Calu3 (cell line): ENCODE measurements at regions not wholly inside any gene's neighbourhood (a gene's known extent, or its start where the extent isn't known, plus 50 kb on each side); places are given as distances from the start of the nearest gene placed in this dataset.

ENCODE experiments used
- BruUV-seq: library from RNA; stranded (reverse); fragments of 400-500 nt; replicated peaks from 2 replicates; lab custom pipeline; 2021; lab: Mats Ljungman, UMichigan
- CTCF ChIA-PET: fragments of 300-600 bp; sonication (Branson Sonifier 250); formaldehyde crosslinking; loops from one replicate; lab custom pipeline; 2022; ENCODE audit warnings: antibody characterized with exemption; lab: Charles Lee
- DNase-seq: peaks from one replicate; pipeline ENCODE4 v3.0.0; 2022
- H3K27ac Mint-ChIP-seq: one replicate; pipeline ENCODE4 v1.8.0; 2022; ENCODE audit warnings: mixed read lengths; ENCODE audit not compliant: unreplicated experiment
- H3K27me3 Mint-ChIP-seq: one replicate; pipeline ENCODE4 v1.8.0; 2022; ENCODE audit warnings: mixed read lengths; ENCODE audit not compliant: unreplicated experiment
- H3K36me3 Mint-ChIP-seq: one replicate; pipeline ENCODE4 v1.8.0; 2022; ENCODE audit warnings: mild to moderate bottlenecking, moderate library complexity, mixed read lengths; ENCODE audit not compliant: insufficient read depth, unreplicated experiment
- H3K4me1 Mint-ChIP-seq: one replicate; pipeline ENCODE4 v1.8.0; 2022; ENCODE audit warnings: mild to moderate bottlenecking, low read depth, mixed read lengths; ENCODE audit not compliant: unreplicated experiment
- H3K4me3 Mint-ChIP-seq: one replicate; pipeline ENCODE4 v1.8.0; 2022; ENCODE audit warnings: mild to moderate bottlenecking, low read depth, moderate library complexity, mixed read lengths; ENCODE audit not compliant: unreplicated experiment
- H3K9me3 Mint-ChIP-seq: one replicate; pipeline ENCODE4 v1.8.0; 2022; ENCODE audit warnings: low read depth, mixed read lengths; ENCODE audit not compliant: unreplicated experiment
- intact Hi-C: fragments of 100-400 bp; cut with micrococcal nuclease; formaldehyde crosslinking; loops from one replicate; pipeline ENCODE4 v1.10.0; 2022; ENCODE audit not compliant: unreplicated experiment
- TF ChIP-seq, protein P1 (sequence below): fragments of 200-600 bp; IDR thresholded peaks from one replicate; pipeline ENCODE4 v1.8.0; 2022; ENCODE audit warnings: antibody characterized with exemption; ENCODE audit not compliant: unreplicated experiment

DNA sequence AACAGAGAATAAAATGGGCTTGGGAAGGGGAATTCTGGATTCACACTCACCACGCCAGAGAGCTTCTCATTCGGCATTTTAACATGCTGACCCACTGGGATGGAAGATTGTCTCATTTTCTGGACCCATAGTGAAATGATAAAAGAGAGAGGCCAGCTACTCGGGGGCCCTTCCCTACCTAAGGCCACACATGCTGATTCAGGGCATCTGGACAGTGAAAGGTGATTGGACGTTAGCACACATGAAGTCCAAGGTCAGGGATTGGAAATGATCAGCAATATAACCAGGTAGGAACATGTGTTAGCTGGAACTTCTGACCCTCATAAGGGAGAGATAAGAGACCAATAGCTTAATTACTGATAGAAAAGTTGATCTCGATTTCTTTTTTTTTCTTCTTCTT is 183.7 kb downstream of the NUFIP1 start:
- Mint-ChIP-seq H3K9me3 (no peaks in the 10 kb centered on the region), H3K27me3 (no peaks in the 10 kb centered on the region), H3K27ac (no peak overlapping the region), H3K36me3 (no peaks in the 10 kb centered on the region), H3K4me3 (no peak overlapping the region), H3K4me1 (peaks cover 21% of the 10 kb centered on the region)
- no peak for DNase-seq
- TF ChIP-seq, protein P1, sequence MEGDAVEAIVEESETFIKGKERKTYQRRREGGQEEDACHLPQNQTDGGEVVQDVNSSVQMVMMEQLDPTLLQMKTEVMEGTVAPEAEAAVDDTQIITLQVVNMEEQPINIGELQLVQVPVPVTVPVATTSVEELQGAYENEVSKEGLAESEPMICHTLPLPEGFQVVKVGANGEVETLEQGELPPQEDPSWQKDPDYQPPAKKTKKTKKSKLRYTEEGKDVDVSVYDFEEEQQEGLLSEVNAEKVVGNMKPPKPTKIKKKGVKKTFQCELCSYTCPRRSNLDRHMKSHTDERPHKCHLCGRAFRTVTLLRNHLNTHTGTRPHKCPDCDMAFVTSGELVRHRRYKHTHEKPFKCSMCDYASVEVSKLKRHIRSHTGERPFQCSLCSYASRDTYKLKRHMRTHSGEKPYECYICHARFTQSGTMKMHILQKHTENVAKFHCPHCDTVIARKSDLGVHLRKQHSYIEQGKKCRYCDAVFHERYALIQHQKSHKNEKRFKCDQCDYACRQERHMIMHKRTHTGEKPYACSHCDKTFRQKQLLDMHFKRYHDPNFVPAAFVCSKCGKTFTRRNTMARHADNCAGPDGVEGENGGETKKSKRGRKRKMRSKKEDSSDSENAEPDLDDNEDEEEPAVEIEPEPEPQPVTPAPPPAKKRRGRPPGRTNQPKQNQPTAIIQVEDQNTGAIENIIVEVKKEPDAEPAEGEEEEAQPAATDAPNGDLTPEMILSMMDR: no peak
- no TSS peak for BruUV-seq
- intact Hi-C loops: no loop called here
- CTCF ChIA-PET: interaction anchor here (0.9 kb wide), 1 partner anchor 10 kb away, joined by 3 read pairs; no protein-coding TSS in a partner anchor

GRCh38 chr13:44803390-44803789 is 185.9 kb downstream of the NUFIP1 start:
- Mint-ChIP-seq H3K9me3 (no peaks in the 10 kb centered on the region), H3K36me3 (no peaks in the 10 kb centered on the region), H3K27ac (no peak overlapping the region), H3K27me3 (no peaks in the 10 kb centered on the region), H3K4me1 (peaks cover 13% of the 10 kb centered on the region), H3K4me3 (no peak overlapping the region)
- TF ChIP-seq, protein P1: no peak
- DNase-seq: no peak
- BruUV-seq: no TSS peak
- CTCF ChIA-PET: interaction anchor here (0.7 kb wide), 1 partner anchor 816 kb away, joined by 4 read pairs; no protein-coding TSS in a partner anchor
- intact Hi-C loops: no loop called here

DNA sequence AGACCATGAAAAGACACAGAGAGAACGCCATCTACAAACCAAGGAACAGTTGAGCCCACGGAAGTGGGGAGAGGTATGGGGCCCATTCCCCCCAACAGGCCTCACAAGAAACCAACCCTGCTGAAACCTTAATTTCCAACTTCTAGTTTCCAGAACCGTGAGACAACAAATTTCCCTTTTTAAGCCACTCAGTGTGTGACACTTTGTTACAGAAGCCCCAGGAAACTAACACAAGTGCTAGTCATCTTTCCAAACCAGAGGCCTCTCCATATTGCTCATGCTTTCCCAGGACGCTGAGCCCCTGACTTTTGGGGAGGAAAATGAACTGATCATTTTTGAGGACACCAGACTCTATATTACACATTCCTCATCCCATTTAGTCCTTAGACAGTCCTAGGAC is 186.8 kb downstream of the NUFIP1 start:
- H3K27ac Mint-ChIP-seq: no peak overlapping the region
- H3K9me3 Mint-ChIP-seq: no peaks in the 10 kb centered on the region
- no peaks in the 10 kb centered on the region for H3K36me3 Mint-ChIP-seq
- TF ChIP-seq, protein P1: no peak
- intact Hi-C loops: no loop called here
- no TSS peak for BruUV-seq
- no peaks in the 10 kb centered on the region for H3K27me3 Mint-ChIP-seq
- no peak overlapping the region for H3K4me3 Mint-ChIP-seq
- no peak for DNase-seq
- CTCF ChIA-PET: no interaction called here
- peaks cover 13% of the 10 kb centered on the region for H3K4me1 Mint-ChIP-seq

DNA sequence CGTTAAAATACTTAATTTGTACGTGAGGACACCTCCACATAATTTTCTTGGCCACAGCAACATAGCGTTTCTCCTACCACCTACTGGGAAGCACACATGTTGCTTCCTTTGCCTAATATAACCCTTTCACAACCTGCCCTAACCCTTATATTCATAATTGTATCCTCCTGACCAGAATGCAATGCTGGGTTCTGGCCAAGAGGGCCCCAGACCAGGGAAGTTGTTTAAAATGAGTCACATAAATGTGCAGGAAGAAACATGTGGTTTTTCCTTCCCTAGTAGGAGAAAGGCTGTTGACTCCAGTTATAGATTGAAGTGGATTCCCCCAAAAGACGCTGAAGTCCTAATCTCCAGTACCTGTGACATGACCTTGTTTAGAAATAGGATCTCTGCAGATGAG is 187.3 kb downstream of the NUFIP1 start:
- intact Hi-C loops: no loop called here
- Mint-ChIP-seq H3K9me3 (no peaks in the 10 kb centered on the region), H3K27ac (no peak overlapping the region), H3K4me3 (no peak overlapping the region), H3K27me3 (no peaks in the 10 kb centered on the region), H3K36me3 (no peaks in the 10 kb centered on the region), H3K4me1 (peaks cover 13% of the 10 kb centered on the region)
- no TSS peak for BruUV-seq
- TF ChIP-seq, protein P1: no peak
- CTCF ChIA-PET: no interaction called here
- DNase-seq: peak; percentile 29
